ENCODE measurements at regions not wholly inside any gene's neighbourhood (a gene's known extent, or its start where the extent isn't known, plus 50 kb on each side); places are given as distances from the start of the nearest gene placed in this dataset.

DNA sequence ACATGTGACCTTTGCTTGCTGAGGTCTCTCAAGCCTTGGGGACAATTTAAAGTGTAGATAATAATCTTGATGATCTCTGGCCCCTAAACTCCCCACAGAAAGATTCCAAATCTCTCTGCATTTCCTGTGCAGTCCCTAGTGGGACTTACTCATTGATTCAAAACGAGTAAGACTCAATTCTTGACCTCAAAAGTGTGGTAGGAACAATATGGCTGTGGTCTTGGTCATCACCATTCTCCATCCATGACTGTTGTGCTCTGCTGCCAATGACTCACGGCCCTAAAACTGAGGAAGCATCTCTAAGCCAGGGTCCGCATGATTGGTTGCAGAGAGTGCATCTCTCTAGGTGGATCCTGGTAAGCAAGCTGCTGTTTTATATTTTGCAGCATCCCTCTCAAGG is 268.0 kb downstream of the PTGER3 start:
- TF ChIP-seq, protein P1, sequence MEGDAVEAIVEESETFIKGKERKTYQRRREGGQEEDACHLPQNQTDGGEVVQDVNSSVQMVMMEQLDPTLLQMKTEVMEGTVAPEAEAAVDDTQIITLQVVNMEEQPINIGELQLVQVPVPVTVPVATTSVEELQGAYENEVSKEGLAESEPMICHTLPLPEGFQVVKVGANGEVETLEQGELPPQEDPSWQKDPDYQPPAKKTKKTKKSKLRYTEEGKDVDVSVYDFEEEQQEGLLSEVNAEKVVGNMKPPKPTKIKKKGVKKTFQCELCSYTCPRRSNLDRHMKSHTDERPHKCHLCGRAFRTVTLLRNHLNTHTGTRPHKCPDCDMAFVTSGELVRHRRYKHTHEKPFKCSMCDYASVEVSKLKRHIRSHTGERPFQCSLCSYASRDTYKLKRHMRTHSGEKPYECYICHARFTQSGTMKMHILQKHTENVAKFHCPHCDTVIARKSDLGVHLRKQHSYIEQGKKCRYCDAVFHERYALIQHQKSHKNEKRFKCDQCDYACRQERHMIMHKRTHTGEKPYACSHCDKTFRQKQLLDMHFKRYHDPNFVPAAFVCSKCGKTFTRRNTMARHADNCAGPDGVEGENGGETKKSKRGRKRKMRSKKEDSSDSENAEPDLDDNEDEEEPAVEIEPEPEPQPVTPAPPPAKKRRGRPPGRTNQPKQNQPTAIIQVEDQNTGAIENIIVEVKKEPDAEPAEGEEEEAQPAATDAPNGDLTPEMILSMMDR (conservative IDR thresholded peaks at IDR 0.05), result no peak
- no peak for TF ChIP-seq EZH2 (IDR thresholded peaks at IDR 0.05; ENCODE audit: low read depth)

Data from PC-9 (cell line).